CD4-positive, alpha-beta T cell treated with Interleukin-15 for 4 hours (primary cell): ENCODE measurements at regions not wholly inside any gene's neighbourhood (a gene's known extent, or its start where the extent isn't known, plus 50 kb on each side); places are given as distances from the start of the nearest gene placed in this dataset.
"Not testable (repeated sequence)": the region's sequence is repeated elsewhere in the genome, so short reads cannot be mapped to it uniquely, and the experiment has no call there.

Experiments
- DNase-seq: peaks from one replicate; pipeline ENCODE4 v3.0.0-alpha.2; 2020; ENCODE audit warnings: low spot score

DNA sequence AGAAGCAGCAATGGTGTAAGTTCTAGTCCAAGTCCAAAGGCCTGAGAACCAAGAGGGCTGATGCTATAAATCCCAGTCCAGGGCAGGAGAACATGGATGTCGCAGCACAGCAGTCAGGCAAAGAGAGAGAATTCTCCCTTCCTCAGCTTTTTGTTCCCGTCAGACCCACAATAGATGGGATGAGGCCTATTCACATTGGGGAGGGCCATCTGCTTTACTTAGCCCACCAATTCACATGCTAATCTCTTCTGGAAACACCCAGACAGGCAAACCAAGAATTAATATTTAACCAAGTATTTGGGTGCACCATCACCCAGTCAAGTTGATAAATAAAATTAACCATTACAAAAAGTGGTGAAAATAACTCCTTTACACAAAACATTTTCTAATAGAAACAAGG, 511.7 kb upstream of the UBE2E2 start:
- no peak for DNase-seq

DNA sequence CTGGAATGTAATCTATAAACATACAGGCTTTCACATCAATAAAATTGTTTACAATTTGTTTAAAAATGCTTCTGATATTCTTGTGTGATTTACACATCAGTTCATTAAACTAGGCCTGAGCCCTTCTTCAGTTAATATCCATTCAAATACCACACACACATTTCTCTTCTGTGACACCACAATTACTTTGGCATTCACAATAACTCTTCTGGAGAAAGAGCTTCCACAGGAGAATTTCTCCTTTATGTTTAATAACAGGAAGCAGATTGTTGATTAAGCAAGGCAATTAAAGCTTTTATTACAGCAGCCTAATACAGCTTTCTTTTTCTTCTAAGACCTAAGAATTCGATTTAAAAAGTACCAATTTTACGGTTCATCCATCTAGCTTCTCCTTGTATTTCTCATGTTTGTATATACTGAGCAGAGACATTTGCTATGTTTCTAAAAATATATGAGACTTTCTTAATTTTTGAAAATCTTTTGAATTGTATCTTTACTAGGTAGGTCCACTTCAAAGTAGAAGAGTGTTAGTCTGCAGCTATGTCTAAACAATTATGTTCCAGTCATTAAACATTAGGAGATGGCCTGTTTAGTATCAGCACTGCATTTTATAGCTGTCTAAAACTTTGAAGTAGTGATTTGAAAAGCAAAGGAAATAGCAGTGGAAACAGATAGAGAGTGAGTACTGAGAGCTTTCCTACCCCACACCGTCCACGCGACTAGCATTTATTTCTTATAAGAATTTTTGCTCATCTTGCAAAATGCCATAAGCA, 511.1 kb upstream of the UBE2E2 start:
- DNase-seq, result no peak

DNA sequence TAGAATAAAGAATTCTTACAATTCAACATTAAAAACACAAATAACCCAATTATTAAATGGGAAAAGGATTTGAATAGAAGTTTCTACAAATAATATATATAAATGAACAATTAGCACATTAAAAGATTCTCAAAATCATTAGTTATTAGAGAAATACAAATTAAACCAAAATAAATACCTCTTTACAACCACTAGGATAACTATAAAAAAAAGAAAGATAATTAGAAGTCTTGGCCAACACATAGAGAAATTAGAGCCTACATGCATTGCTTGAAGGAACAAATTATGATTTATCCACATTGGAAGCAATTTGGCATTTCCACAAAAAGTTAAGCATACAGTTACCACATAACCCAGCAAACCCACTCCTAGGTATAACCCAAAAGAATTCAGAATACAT, 502.3 kb upstream of the UBE2E2 start:
- no peak for DNase-seq

GRCh38 chr3:22704166-22704565, 499.0 kb upstream of the UBE2E2 start:
- DNase-seq, result no peak

DNA sequence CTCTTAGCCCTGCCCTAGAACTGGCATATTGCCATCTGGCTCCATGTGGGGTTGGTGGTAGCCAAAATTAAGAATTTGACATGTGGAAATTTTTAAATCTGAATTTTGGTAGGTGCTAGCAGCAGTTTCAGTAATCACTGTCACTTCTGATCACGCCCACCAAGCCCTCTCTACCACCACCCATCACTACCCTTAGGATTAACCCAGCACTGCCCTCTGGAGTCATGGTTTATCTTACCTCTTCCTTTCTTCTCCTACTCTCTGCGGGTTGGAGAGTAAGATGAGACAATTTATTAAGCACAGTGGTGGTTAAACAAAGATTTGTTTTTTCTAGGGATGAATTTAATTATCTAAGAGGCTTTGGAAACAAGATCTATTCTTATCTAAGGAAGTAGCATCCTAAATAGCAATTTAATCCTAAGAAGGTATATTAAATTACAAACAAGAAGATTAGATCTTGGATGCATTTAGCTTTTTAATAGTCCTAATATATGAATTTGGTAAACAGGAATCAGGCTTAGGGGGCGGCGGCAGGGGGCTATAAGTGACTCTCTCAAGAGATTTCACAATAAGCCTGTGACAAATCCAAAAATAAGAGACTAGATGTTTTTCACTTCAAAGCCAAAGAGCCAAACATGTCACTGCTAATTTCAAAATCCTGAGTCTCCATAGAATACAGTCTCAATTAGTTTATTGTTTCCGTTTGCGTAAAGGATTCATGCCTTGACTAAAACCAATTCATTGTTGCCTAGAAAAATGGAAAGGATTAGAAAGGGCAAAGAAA, 498.4 kb upstream of the UBE2E2 start:
- DNase-seq, result no peak

DNA sequence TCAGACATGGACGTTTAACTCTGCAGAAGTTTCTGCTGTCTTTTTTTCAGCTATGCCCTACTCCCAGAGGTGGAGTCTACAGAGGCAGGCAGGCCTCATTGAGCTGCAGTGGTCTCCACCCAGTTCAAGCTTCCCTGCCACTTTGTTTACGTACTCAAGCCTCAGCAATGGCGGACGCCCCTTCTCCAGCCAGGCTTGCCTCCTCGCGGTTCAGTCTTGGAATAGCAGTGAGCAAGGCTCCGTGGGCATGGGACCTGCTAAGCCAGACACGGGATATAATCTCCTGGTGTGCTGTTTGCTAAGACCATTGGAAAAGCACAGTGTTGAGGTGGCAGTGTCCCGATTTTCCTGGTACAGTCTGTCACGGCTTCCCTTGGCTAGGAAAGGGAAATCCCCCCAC, 496.2 kb upstream of the UBE2E2 start:
- DNase-seq, result not testable (repeated sequence)

- no peak for DNase-seq
Measured at GRCh38 chr3:22713936-22714335, 489.2 kb upstream of the UBE2E2 start.

GRCh38 chr3:22714749-22715148, 488.4 kb upstream of the UBE2E2 start:
- DNase-seq, result no peak

GRCh38 chr3:22720596-22720995, 482.5 kb upstream of the UBE2E2 start:
- no peak for DNase-seq

- no peak for DNase-seq
Measured at GRCh38 chr3:22724420-22724819, 478.7 kb upstream of the UBE2E2 start.

DNA sequence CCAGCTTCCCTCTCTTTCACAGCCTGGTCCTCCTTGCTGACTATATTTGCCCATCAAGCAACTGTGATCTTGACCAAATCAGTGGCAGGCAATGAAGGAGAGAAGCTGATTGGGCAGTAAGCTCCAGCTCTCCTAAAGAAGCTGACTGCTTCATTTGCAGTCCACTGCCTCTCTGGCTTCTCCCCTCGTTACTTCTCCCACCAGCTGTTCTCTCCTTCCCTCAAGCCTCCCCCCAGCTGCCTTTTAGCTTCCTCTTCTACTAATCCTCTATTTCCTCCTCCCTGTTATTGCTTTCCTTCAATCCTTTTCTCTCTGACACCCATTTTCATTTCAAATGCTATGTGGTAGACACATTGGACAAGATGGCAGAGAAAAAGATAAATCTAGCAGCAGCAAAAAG, 474.7 kb upstream of the UBE2E2 start:
- no peak for DNase-seq

DNA sequence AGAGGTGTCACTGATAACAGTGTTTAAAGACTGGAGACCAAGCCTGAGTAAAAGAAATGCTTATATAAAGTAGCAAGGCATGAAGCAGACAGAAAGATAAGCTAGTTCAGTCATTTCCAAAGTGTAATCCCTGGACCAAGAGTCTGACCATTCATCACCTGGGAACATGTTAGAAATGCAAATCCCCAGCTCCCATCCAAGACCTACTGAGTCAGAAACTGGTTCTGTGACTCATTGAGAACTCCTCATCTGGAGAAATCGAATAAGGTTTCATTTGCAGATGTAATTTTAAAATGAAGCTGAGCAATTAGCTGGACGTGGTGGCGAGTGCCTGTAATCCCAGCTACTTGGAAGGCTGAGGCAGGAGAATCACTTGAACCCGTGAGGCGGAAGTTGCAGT, 473.9 kb upstream of the UBE2E2 start:
- DNase-seq, result no peak

- DNase-seq, result no peak
Measured at GRCh38 chr3:22729981-22730380, 473.1 kb upstream of the UBE2E2 start.

GRCh38 chr3:22730701-22731100, 472.4 kb upstream of the UBE2E2 start:
- DNase-seq, result no peak

- no peak for DNase-seq
Measured at GRCh38 chr3:22731901-22732300, 471.2 kb upstream of the UBE2E2 start.

DNA sequence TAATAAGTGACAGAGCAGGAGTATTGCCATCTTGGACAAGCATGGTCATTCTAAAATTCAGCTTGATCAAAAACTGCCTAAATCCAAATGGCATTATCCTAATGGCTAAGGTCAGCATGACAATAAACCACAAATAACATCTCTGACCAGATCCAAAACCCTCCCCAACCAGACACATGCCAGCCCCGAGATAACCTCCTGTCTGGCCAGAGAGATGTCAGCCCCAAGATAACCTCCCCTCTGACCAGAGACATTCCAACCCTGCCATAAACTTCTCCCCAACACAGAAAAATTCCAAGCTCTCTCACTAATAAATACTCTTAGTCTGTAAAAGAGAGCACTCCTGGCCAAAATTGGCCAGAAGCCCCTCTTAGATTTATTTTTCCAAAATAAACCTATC, 470.5 kb upstream of the UBE2E2 start:
- no peak for DNase-seq

- DNase-seq, result no peak
Measured at GRCh38 chr3:22734207-22734606, 468.9 kb upstream of the UBE2E2 start.

DNA sequence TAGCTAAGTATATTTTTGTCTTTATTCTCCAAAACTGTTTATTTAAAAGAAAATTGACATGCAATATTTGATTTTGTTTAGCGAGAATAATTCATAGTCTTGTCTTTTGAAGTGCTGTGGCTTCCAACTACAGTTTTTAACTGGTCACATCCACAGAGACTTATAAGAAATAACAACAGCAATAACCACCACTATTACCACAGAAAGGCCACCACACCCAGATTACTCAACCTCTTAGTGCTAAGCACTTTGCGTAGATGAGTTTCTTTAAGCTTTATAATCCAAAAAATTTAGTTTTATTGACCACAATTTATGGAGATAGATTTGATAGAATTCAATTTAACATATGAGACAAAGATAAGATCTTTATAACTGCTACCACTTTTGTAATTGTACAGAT, 468.4 kb upstream of the UBE2E2 start:
- DNase-seq, result no peak

GRCh38 chr3:22735373-22735772, 467.8 kb upstream of the UBE2E2 start:
- no peak for DNase-seq

DNA sequence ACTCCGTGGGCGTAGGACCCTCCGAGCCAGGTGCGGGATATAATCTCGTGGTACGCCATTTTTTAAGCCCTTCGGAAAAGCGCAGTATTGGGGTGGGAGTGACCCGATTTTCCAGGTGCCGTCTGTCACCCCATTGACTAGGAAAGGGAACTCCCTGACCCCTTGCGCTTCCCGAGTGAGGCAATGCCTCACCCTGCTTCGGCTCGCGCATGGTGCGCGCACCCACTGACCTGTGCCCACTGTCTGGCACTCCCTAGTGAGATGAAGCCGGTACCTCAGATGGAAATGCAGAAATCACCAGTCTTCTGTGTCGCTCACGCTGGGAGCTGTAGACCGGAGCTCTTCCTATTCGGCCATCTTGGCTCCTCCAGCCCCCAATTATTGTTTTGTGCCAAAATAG, 459.7 kb upstream of the UBE2E2 start:
- not testable (repeated sequence) for DNase-seq

DNA sequence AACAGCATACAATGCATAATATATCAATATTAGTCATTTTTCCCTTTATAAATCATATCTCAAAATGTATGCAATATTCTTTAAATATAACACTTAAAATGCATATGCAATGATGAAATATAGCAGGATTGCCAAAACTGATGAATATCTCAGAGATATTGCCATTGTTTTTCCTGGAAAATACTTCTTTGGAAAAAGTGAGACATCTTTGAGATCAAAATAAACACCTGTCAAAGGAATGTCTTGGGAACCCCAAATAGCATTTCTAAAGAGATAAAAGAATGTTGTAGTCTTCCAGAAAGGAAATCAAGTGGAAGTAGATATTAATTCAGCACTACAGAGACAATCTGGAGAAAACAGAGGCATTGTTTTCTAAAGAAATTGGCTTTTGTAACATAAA, 457.8 kb upstream of the UBE2E2 start:
- DNase-seq, result no peak

GRCh38 chr3:22746221-22746620, 456.9 kb upstream of the UBE2E2 start:
- no peak for DNase-seq

GRCh38 chr3:22748453-22749045, 454.6 kb upstream of the UBE2E2 start:
- DNase-seq, result no peak
